ENCODE measurements at regions not wholly inside any gene's neighbourhood (a gene's known extent, or its start where the extent isn't known, plus 50 kb on each side); places are given as distances from the start of the nearest gene placed in this dataset.

DNA sequence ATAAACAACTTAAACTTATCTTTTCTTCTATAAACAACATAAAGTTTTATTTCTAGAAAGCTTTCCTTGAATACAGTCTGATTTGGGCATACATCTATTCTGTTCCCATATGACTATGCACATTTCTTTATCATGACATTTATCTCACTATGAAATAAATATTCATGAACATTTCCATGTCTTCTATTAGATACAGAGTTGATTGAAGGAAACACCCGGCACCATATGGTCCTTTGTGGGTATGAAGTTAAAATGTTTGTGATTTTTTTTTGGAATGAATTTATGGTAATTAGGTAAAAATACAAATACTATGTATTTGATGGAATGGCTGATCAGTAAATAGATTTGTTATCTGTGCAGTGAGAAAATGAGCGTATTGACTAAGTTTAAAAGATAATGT is 1209.8 kb upstream of the ACO1 start:
- H2BK5ac ChIP-seq (ENCODE audit: low read depth, low read length), result no peak overlapping the region
- H3K79me1 ChIP-seq (ENCODE audit: low read depth, low read length), result no peaks in the 10 kb centered on the region
- POLR2A ChIA-PET (ENCODE audit: partially characterized antibody), result no interaction called here
- no peak overlapping the region for H3K23ac ChIP-seq (ENCODE audit: insufficient read length)
- WGBS, 2 experiments (ENCODE audit: extremely low coverage in 1 of 2, insufficient coverage in 1 of 2, insufficient read length in 1 of 2, insufficient replicate concordance in 2 of 2, low coverage in 1 of 2, low lambda C conversion rate in 2 of 2, missing lambda C conversion rate in 1 of 2), result 89% methylated on average over 2 of the region's 2 CpGs; no CpG with 5 or more reads in 1 of the 2 experiments
- no peak overlapping the region for H4K5ac ChIP-seq (ENCODE audit: insufficient read length, low read depth, low read length)
- no peak overlapping the region for H2BK12ac ChIP-seq (ENCODE audit: low read depth, low read length)
- no peaks in the 10 kb centered on the region for H3K79me2 ChIP-seq (ENCODE audit: control insufficient read depth in 1 of 2, insufficient read depth in 2 of 2, low read length in 2 of 2)
- H3K4me3 ChIP-seq (ENCODE audit: extremely low read depth in 1 of 4, insufficient read depth in 2 of 4, low read depth in 3 of 4, low read length in 4 of 4), result no peak overlapping the region
- no peak overlapping the region for H3K18ac ChIP-seq (ENCODE audit: extremely low read depth, low read length)
- no peak overlapping the region for H3K56ac ChIP-seq (replicated peaks; ENCODE audit: insufficient read length, low read depth, low read length)
- DNase-seq (ENCODE audit: low read depth in 1 of 2, low spot score in 2 of 2) (no peak), FAIRE-seq (no peak)
- H3K4me1 ChIP-seq (replicated peaks in 1 of 4; ENCODE audit: control insufficient read depth in 3 of 4, insufficient read depth in 4 of 4, low read length in 3 of 4), result no peaks in the 10 kb centered on the region
- no peak overlapping the region for H3K14ac ChIP-seq (ENCODE audit: insufficient read length)
- no peaks in the 10 kb centered on the region for H4K20me1 ChIP-seq (replicated peaks in 1 of 2; ENCODE audit: control insufficient read depth in 1 of 2, insufficient read depth in 2 of 2, low read length in 2 of 2)
- H2AK5ac ChIP-seq (ENCODE audit: low read depth, low read length), result no peak overlapping the region
- no peak overlapping the region for H2BK120ac ChIP-seq (replicated peaks; ENCODE audit: low read depth, low read length)
- no peaks in the 10 kb centered on the region for H3K36me3 ChIP-seq (ENCODE audit: control insufficient read depth in 2 of 4, insufficient read depth in 4 of 4, low read length in 3 of 4)
- no peaks in the 10 kb centered on the region for H3K27me3 ChIP-seq (replicated peaks in 1 of 4; ENCODE audit: control insufficient read depth in 3 of 4, extremely low read depth in 1 of 4, insufficient read depth in 3 of 4, low read length in 3 of 4)
- no peak overlapping the region for H3K9ac ChIP-seq (replicated peaks in 1 of 4; ENCODE audit: extremely low read depth in 1 of 4, low read depth in 3 of 4, low read length in 3 of 4)
- no peaks in the 10 kb centered on the region for H3K9me3 ChIP-seq (ENCODE audit: insufficient read depth in 2 of 2, low read depth in 1 of 2, low read length in 1 of 2)
- H3K4ac ChIP-seq (replicated peaks; ENCODE audit: insufficient read length, low read depth, low read length), result no peak overlapping the region
- no peaks in the 10 kb centered on the region for H3K23me2 ChIP-seq (ENCODE audit: low read depth, low read length)
- TF ChIP-seq NRF1 (IDR thresholded peaks at IDR 0.05; ENCODE audit: low read depth, low read length), result no peak
- TF ChIP-seq TEAD4 (IDR thresholded peaks at IDR 0.05; ENCODE audit: low read depth, low read length), result no peak
- TF ChIP-seq TCF12 (IDR thresholded peaks at IDR 0.05; ENCODE audit: low read depth, low read length), result no peak
- TF ChIP-seq POLR2AphosphoS5 (IDR thresholded peaks at IDR 0.05; ENCODE audit: low read depth, low read length), result no peak
- TF ChIP-seq EP300 (IDR thresholded peaks at IDR 0.05; ENCODE audit: borderline replicate concordance in 1 of 2, low read depth in 2 of 2, low read length in 2 of 2), result no peak
- TF ChIP-seq, protein P1, sequence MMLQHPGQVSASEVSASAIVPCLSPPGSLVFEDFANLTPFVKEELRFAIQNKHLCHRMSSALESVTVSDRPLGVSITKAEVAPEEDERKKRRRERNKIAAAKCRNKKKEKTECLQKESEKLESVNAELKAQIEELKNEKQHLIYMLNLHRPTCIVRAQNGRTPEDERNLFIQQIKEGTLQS (IDR thresholded peaks at IDR 0.05; ENCODE audit: insufficient read depth, low read depth, low read length), result no peak
- no peak for TF ChIP-seq TAF1 (IDR thresholded peaks at IDR 0.05; ENCODE audit: low read depth, low read length)
- TF ChIP-seq FOSL1 (IDR thresholded peaks at IDR 0.05; ENCODE audit: insufficient read depth, low read depth, low read length), result no peak
- no peak for TF ChIP-seq BCL11A (IDR thresholded peaks at IDR 0.05; ENCODE audit: low read depth in 2 of 2, low read length in 2 of 2)
- no peak for TF ChIP-seq RFX5 (IDR thresholded peaks at IDR 0.05; ENCODE audit: borderline replicate concordance, low read depth, low read length)
- TF ChIP-seq RXRA (IDR thresholded peaks at IDR 0.05; ENCODE audit: insufficient read depth, low read depth, low read length), result no peak
- TF ChIP-seq SIRT6 (IDR thresholded peaks at IDR 0.05; ENCODE audit: low read length), result no peak
- no peak for TF ChIP-seq RNF2 (IDR thresholded peaks at IDR 0.05; ENCODE audit: borderline replicate concordance, low read depth, low read length, missing control alignments, poor library complexity, severe bottlenecking)
- TF ChIP-seq KDM1A (IDR thresholded peaks at IDR 0.05; ENCODE audit: borderline replicate concordance, low read length), result no peak
- TF ChIP-seq ZNF274 (IDR thresholded peaks at IDR 0.05; ENCODE audit: borderline replicate concordance, extremely low read depth, low read length), result no peak
- no peak overlapping the region for H4K91ac ChIP-seq (replicated peaks; ENCODE audit: insufficient read length, low read length)
- H4K8ac ChIP-seq (ENCODE audit: extremely low read depth, insufficient read depth, low read length), result no peak overlapping the region
- H2AFZ ChIP-seq (ENCODE audit: low read length), result no peak overlapping the region
- CTCF ChIA-PET (ENCODE audit: partially characterized antibody), result no interaction called here
- H2BK15ac ChIP-seq (ENCODE audit: low read length), result no peak overlapping the region
- no peak overlapping the region for H2BK20ac ChIP-seq (ENCODE audit: low read length)
- no peak overlapping the region for H3K27ac ChIP-seq (ENCODE audit: low read depth, low read length)
- H3K4me2 ChIP-seq (ENCODE audit: insufficient read depth in 1 of 2, low read depth in 2 of 2, low read length in 2 of 2), result no peak overlapping the region
